WI38 (cell line): ENCODE measurements at regions not wholly inside any gene's neighbourhood (a gene's known extent, or its start where the extent isn't known, plus 50 kb on each side); places are given as distances from the start of the nearest gene placed in this dataset.

ENCODE experiments used
- H3K4me3 ChIP-seq: 2 replicates; pipeline ENCODE4 v1.5.1; 2011; ENCODE audit warnings: low read depth, mild to moderate bottlenecking, control low read depth, low read length
- TF ChIP-seq, protein P1 (sequence below): IDR thresholded peaks from 2 replicates; pipeline ENCODE4 v1.5.1; 2012; ENCODE audit warnings: low read depth, mild to moderate bottlenecking, control low read depth, low read length

- no peak overlapping the region for H3K4me3 ChIP-seq
- TF ChIP-seq, protein P1, sequence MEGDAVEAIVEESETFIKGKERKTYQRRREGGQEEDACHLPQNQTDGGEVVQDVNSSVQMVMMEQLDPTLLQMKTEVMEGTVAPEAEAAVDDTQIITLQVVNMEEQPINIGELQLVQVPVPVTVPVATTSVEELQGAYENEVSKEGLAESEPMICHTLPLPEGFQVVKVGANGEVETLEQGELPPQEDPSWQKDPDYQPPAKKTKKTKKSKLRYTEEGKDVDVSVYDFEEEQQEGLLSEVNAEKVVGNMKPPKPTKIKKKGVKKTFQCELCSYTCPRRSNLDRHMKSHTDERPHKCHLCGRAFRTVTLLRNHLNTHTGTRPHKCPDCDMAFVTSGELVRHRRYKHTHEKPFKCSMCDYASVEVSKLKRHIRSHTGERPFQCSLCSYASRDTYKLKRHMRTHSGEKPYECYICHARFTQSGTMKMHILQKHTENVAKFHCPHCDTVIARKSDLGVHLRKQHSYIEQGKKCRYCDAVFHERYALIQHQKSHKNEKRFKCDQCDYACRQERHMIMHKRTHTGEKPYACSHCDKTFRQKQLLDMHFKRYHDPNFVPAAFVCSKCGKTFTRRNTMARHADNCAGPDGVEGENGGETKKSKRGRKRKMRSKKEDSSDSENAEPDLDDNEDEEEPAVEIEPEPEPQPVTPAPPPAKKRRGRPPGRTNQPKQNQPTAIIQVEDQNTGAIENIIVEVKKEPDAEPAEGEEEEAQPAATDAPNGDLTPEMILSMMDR, result no peak
Observed at GRCh38 chr22:49587421-49587820, 240.3 kb downstream of the BRD1 start.

- no peak overlapping the region for H3K4me3 ChIP-seq
- TF ChIP-seq, protein P1, result no peak
Observed at GRCh38 chr22:49586873-49587272, 240.8 kb downstream of the BRD1 start.

DNA sequence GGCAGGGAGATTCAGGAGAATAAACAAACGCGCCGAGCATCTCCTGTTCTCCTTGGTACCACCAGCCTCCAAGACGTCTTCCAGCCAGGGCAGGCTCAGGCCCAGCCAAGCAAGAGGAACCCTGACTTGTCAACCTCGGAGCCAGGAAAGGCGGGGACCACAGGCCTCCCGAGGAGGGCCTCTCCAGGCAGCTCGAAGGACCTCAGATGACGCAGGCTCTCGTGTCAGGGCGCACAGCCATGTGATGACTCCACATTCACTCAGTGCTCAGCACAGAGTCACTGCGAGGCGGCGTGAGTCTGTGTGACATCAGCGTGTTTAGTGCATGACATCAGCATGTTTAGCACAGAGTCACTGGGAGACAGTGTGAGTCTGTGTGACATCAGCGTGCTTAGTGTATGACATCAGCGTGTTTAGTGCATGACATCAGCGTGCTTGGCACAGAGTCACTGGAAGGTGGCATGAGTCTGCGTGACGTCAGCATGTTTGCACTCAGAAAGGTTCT is 241.4 kb downstream of the BRD1 start:
- TF ChIP-seq, protein P1, result no peak
- no peak overlapping the region for H3K4me3 ChIP-seq

- H3K4me3 ChIP-seq, result no peak overlapping the region
- TF ChIP-seq, protein P1, result no peak
Observed at GRCh38 chr22:49585461-49586243, 242.0 kb downstream of the BRD1 start.

DNA sequence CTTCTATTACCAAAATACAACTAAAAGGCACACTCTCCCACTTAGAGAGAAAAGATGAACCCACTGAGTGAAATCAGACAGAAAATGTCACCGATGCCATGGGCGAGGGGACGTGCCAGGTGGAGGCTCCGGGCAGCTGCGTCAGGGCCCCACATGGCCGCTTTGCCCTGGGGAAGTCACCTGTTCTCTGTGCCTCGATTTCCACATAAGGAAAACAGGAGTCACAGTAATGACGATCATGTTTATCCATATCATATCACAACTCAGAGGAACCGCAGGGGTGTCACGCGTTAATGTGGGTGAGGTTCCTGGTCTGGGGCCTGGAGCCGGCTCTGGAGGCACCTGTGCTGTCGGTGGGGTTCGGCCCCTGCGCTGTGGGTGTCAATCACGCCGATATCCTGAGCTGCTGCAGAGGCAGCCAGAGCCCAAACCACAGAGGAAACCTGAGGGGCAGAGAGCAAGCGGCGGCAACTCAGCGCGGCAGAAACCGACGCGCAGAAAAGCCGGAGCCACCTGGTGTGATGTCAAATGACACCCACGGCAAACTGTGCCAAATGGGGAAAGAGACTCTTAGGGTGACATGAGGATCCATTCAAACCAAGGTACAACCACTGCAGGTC is 243.7 kb downstream of the BRD1 start:
- H3K4me3 ChIP-seq, result no peak overlapping the region
- TF ChIP-seq, protein P1, result no peak

GRCh38 chr22:49583341-49583740 is 244.3 kb downstream of the BRD1 start:
- H3K4me3 ChIP-seq, result no peak overlapping the region
- TF ChIP-seq, protein P1, result no peak

DNA sequence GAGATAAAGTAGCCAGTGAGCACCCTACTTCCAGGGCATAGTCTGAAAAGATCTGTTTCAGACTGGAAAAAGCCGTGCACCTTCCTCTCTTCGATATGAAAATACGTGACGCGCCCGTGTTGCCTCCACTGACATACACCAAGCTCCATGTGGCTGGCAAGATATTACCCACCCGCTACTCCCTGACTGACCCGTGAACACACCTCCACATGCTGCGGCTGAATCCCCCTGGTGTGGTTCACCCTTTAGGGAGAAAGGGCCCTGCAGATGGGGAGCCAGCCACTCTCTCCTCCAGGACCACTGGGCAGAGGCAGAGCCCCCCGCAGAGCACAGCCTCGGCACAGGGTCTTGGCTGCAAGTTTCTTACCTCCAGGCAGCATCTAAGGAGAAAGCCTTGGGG is 245.0 kb downstream of the BRD1 start:
- no peak overlapping the region for H3K4me3 ChIP-seq
- TF ChIP-seq, protein P1, result no peak
